H1 (cell line): ENCODE measurements at regions not wholly inside any gene's neighbourhood (a gene's known extent, or its start where the extent isn't known, plus 50 kb on each side); places are given as distances from the start of the nearest gene placed in this dataset.

Experiments
- EGR1 ChIP-seq: IDR thresholded peaks from 2 replicates; pipeline ENCODE4 v1.6.1; 2011; ENCODE audit warnings: low read depth, low read length, borderline replicate concordance
- PHF8 ChIP-seq: fragments of 200-600 bp; sonication (generic); conservative IDR thresholded peaks from 2 replicates; pipeline ENCODE4 v1.7.1; 2012; ENCODE audit warnings: low read depth, mild to moderate bottlenecking, inconsistent platforms, low read length, moderate library complexity
- POU5F1 ChIP-seq: IDR thresholded peaks from 2 replicates; pipeline ENCODE4 v1.6.1; 2011; ENCODE audit warnings: low read depth, mild to moderate bottlenecking, low read length, moderate library complexity
- RFX5 ChIP-seq: IDR thresholded peaks from 2 replicates; pipeline ENCODE4 v1.6.1; 2011; ENCODE audit warnings: low read depth, low read length, improper control_type of control experiment, borderline replicate concordance
- SIN3A ChIP-seq, 2 experiments: IDR thresholded peaks in 1 of 2; conservative IDR thresholded peaks in 1 of 2; 2 replicates each; pipeline ENCODE4 v1.6.1; 2011 to 2012; ENCODE audit warnings: low read length in 2 of 2, improper control_type of control experiment in 1 of 2, low read depth in 1 of 2, mild to moderate bottlenecking in 1 of 2

DNA sequence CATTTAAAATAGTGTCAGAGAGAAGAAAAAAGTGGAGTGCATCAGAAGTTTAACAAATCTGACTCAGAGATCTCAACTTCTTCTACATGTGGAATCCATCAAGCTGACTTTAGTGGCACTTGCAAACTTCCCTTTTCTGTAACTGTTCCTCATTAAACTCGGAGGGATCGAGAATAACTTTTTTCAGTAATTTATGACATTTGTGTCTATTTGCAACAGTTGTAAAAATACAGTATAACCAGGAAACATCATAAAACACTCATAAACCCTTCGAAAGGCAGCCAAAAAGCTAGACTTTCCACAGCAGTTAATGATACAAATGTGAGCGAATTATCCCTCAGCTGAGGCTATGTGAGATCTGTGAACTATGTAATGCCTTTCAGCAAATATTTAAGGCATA lies 1936.8 kb upstream of the SEL1L start (continued):
- TF ChIP-seq EGR1 (no peak), SIN3A (conservative IDR thresholded peaks at IDR 0.05 in 1 of 2, IDR thresholded peaks at IDR 0.05 in 1 of 2; ENCODE audit: low read depth in 1 of 2, low read length in 2 of 2) (no peak), RFX5 (no peak), PHF8 (no peak), POU5F1 (no peak)
